Epithelial cell of esophagus (primary cell): ENCODE measurements at regions not wholly inside any gene's neighbourhood (a gene's known extent, or its start where the extent isn't known, plus 50 kb on each side); places are given as distances from the start of the nearest gene placed in this dataset.
A peak's percentile ranks its signal among the peaks of the same experiment; 100 is the strongest.

Source experiments
- DNase-seq: peaks from one replicate; pipeline ENCODE4 v3.0.0; 2010; ENCODE audit warnings: low read depth
- H3K4me3 ChIP-seq: 2 replicates; pipeline ENCODE4 v1.5.1; 2011; ENCODE audit warnings: mild to moderate bottlenecking, low read length, control low read depth
- CTCF ChIP-seq: IDR thresholded peaks from 2 replicates; pipeline ENCODE4 v1.5.1; 2011; ENCODE audit warnings: low read depth, mild to moderate bottlenecking, low read length, control low read depth, inconsistent platforms; ENCODE audit not compliant: insufficient read depth; ENCODE audit errors: missing control alignments

GRCh38 chrX:39008549-39008948 is 207.3 kb downstream of the MID1IP1 start:
- TF ChIP-seq CTCF = no peak
- H3K4me3 ChIP-seq = no peak overlapping the region
- peak; percentile 26 for DNase-seq

- no peak for TF ChIP-seq CTCF
- DNase-seq = peak; percentile 35
- H3K4me3 ChIP-seq = no peak overlapping the region
Observed at GRCh38 chrX:39011454-39012221, 210.4 kb downstream of the MID1IP1 start.

GRCh38 chrX:39012621-39013111 is 211.4 kb downstream of the MID1IP1 start:
- TF ChIP-seq CTCF = no peak
- H3K4me3 ChIP-seq = no peak overlapping the region
- no peak for DNase-seq

GRCh38 chrX:39016556-39016955 is 215.3 kb downstream of the MID1IP1 start:
- TF ChIP-seq CTCF = no peak
- no peak for DNase-seq
- no peak overlapping the region for H3K4me3 ChIP-seq

GRCh38 chrX:39017077-39017476 is 215.8 kb downstream of the MID1IP1 start:
- no peak for TF ChIP-seq CTCF
- DNase-seq = no peak

GRCh38 chrX:39017716-39018115 is 216.5 kb downstream of the MID1IP1 start:
- TF ChIP-seq CTCF = no peak
- H3K4me3 ChIP-seq = no peak overlapping the region
- no peak for DNase-seq

More at GRCh38 chrX:39017077-39017476, 215.8 kb downstream of the MID1IP1 start:
- no peak overlapping the region for H3K4me3 ChIP-seq

GRCh38 chrX:39018541-39018940 is 217.3 kb downstream of the MID1IP1 start:
- no peak for DNase-seq
- no peak overlapping the region for H3K4me3 ChIP-seq
- TF ChIP-seq CTCF = no peak
